ENCODE measurements at regions not wholly inside any gene's neighbourhood (a gene's known extent, or its start where the extent isn't known, plus 50 kb on each side); places are given as distances from the start of the nearest gene placed in this dataset.

- Mint-ChIP-seq H3K27me3 (ENCODE audit: insufficient read depth, unreplicated experiment) (peaks cover 16% of the 10 kb centered on the region), H3K27ac (ENCODE audit: low read depth, unreplicated experiment) (no peak overlapping the region), H3K9me3 (ENCODE audit: unreplicated experiment) (no peaks in the 10 kb centered on the region), H3K4me3 (ENCODE audit: unreplicated experiment) (no peak overlapping the region), H3K36me3 (ENCODE audit: insufficient read depth, unreplicated experiment) (peaks cover 5% of the 10 kb centered on the region), H3K4me1 (ENCODE audit: insufficient read depth, unreplicated experiment) (no peaks in the 10 kb centered on the region)
- BruUV-seq (replicated peaks), result no TSS peak
- ChIA-PET CTCF (no interaction called here), POLR2A (no interaction called here)
- intact Hi-C loops (cut with micrococcal nuclease), result no loop called here
- TF ChIP-seq CTCF (IDR thresholded peaks at IDR 0.05; ENCODE audit: unreplicated experiment), result no peak
- DNase-seq (ENCODE audit: unreplicated experiment), result no peak
Observed at GRCh38 chr4:183022617-183023016, 76.4 kb upstream of the WWC2 start.

- no peaks in the 10 kb centered on the region for H3K4me1 Mint-ChIP-seq (ENCODE audit: insufficient read depth, unreplicated experiment)
- no peaks in the 10 kb centered on the region for H3K36me3 Mint-ChIP-seq (ENCODE audit: insufficient read depth, unreplicated experiment)
- H3K4me3 Mint-ChIP-seq (ENCODE audit: unreplicated experiment), result no peak overlapping the region
- peaks cover 33% of the 10 kb centered on the region for H3K27me3 Mint-ChIP-seq (ENCODE audit: insufficient read depth, unreplicated experiment)
- ChIA-PET CTCF (no interaction called here), POLR2A (interaction anchor here (1.4 kb wide), 1 partner anchor 16 kb away, joined by 3 read pairs; no protein-coding TSS in a partner anchor)
- H3K9me3 Mint-ChIP-seq (ENCODE audit: unreplicated experiment), result no peaks in the 10 kb centered on the region
- no peak for DNase-seq (ENCODE audit: unreplicated experiment)
- no peak for TF ChIP-seq CTCF (IDR thresholded peaks at IDR 0.05; ENCODE audit: unreplicated experiment)
- H3K27ac Mint-ChIP-seq (ENCODE audit: low read depth, unreplicated experiment), result no peak overlapping the region
- intact Hi-C loops (cut with micrococcal nuclease), result no loop called here
- no TSS peak for BruUV-seq (replicated peaks)
Observed at GRCh38 chr4:183017962-183018361, 81.1 kb upstream of the WWC2 start.

GRCh38 chr4:183014361-183015084, 84.5 kb upstream of the WWC2 start:
- no peak for TF ChIP-seq CTCF (IDR thresholded peaks at IDR 0.05; ENCODE audit: unreplicated experiment)
- ChIA-PET POLR2A (no interaction called here), CTCF (interaction anchor here (0.6 to 0.7 kb wide), 2 partner anchors 93 to 162 kb away, joined by 3 to 5 read pairs; no protein-coding TSS in a partner anchor)
- H3K4me1 Mint-ChIP-seq (ENCODE audit: insufficient read depth, unreplicated experiment), result no peaks in the 10 kb centered on the region
- H3K36me3 Mint-ChIP-seq (ENCODE audit: insufficient read depth, unreplicated experiment), result no peaks in the 10 kb centered on the region
- DNase-seq (ENCODE audit: unreplicated experiment), result no peak
- H3K4me3 Mint-ChIP-seq (ENCODE audit: unreplicated experiment), result no peak overlapping the region
- intact Hi-C loops (cut with micrococcal nuclease), result no loop called here
- no TSS peak for BruUV-seq (replicated peaks)
- no peak overlapping the region for H3K27ac Mint-ChIP-seq (ENCODE audit: low read depth, unreplicated experiment)
- H3K27me3 Mint-ChIP-seq (ENCODE audit: insufficient read depth, unreplicated experiment), result peaks cover 68% of the 10 kb centered on the region
- no peaks in the 10 kb centered on the region for H3K9me3 Mint-ChIP-seq (ENCODE audit: unreplicated experiment)

GRCh38 chr4:183013730-183014002, 85.4 kb upstream of the WWC2 start:
- DNase-seq (ENCODE audit: unreplicated experiment), result no peak
- Mint-ChIP-seq H3K4me3 (ENCODE audit: unreplicated experiment) (peak overlapping the region; percentile 12), H3K27me3 (ENCODE audit: insufficient read depth, unreplicated experiment) (peaks cover 71% of the 10 kb centered on the region), H3K36me3 (ENCODE audit: insufficient read depth, unreplicated experiment) (no peaks in the 10 kb centered on the region), H3K4me1 (ENCODE audit: insufficient read depth, unreplicated experiment) (no peaks in the 10 kb centered on the region), H3K9me3 (ENCODE audit: unreplicated experiment) (no peaks in the 10 kb centered on the region), H3K27ac (ENCODE audit: low read depth, unreplicated experiment) (no peak overlapping the region)
- intact Hi-C loops (cut with micrococcal nuclease), result no loop called here
- BruUV-seq (replicated peaks), result no TSS peak
- TF ChIP-seq CTCF (IDR thresholded peaks at IDR 0.05; ENCODE audit: unreplicated experiment), result no peak
- ChIA-PET CTCF (interaction anchor here (0.7 to 0.8 kb wide), 2 partner anchors 10 to 163 kb away, joined by 4 to 5 read pairs; no protein-coding TSS in a partner anchor), POLR2A (no interaction called here)
